ENCODE measurements at regions not wholly inside any gene's neighbourhood (a gene's known extent, or its start where the extent isn't known, plus 50 kb on each side); places are given as distances from the start of the nearest gene placed in this dataset.

DNA sequence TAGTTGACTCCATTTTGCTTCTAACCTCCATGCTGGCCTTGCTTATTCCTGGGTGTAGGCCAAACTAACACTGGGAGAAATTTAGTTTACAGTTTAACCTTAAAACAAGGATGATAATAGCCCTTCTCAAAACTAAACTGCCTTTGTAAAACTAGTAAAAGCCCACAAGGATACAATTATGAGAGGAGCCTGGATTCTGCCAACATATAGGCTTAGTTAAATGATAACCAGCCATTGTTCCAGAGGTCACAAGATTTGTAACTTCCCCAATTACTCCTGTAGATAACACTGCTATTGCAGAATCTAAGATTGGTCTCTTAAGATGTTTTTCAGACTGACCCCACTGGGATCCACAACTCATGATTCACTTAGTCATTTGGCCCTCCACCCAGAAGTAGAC, 2300.3 kb upstream of the C9orf72 start:
- Mint-ChIP-seq H3K4me1 (ENCODE audit: low read depth, unreplicated experiment) (no peaks in the 10 kb centered on the region), H3K36me3 (ENCODE audit: insufficient read depth, unreplicated experiment) (no peaks in the 10 kb centered on the region), H3K9me3 (ENCODE audit: unreplicated experiment) (no peaks in the 10 kb centered on the region), H3K27me3 (ENCODE audit: insufficient read depth, unreplicated experiment) (no peaks in the 10 kb centered on the region), H3K4me3 (ENCODE audit: unreplicated experiment) (no peak overlapping the region), H3K27ac (ENCODE audit: unreplicated experiment) (no peak overlapping the region)
- no TSS peak for BruUV-seq (replicated peaks)
- H3K36me3 ChIP-seq (ENCODE audit: control insufficient read depth, insufficient read depth, low read length): no peaks in the 10 kb centered on the region
- intact Hi-C loops (cut with micrococcal nuclease; ENCODE audit: unreplicated experiment): no loop called here
- no peak overlapping the region for H3K4me3 ChIP-seq (ENCODE audit: low read depth, low read length)
- TF ChIP-seq, protein P1, sequence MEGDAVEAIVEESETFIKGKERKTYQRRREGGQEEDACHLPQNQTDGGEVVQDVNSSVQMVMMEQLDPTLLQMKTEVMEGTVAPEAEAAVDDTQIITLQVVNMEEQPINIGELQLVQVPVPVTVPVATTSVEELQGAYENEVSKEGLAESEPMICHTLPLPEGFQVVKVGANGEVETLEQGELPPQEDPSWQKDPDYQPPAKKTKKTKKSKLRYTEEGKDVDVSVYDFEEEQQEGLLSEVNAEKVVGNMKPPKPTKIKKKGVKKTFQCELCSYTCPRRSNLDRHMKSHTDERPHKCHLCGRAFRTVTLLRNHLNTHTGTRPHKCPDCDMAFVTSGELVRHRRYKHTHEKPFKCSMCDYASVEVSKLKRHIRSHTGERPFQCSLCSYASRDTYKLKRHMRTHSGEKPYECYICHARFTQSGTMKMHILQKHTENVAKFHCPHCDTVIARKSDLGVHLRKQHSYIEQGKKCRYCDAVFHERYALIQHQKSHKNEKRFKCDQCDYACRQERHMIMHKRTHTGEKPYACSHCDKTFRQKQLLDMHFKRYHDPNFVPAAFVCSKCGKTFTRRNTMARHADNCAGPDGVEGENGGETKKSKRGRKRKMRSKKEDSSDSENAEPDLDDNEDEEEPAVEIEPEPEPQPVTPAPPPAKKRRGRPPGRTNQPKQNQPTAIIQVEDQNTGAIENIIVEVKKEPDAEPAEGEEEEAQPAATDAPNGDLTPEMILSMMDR (IDR thresholded peaks at IDR 0.05; ENCODE audit: insufficient read depth in 1 of 2, low read depth in 1 of 2, low read length in 1 of 2, severe bottlenecking in 1 of 2, unreplicated experiment in 1 of 2): no peak
- POLR2A ChIA-PET: no interaction called here
- CTCF ChIA-PET: no interaction called here
- H3K9me3 ChIP-seq: no peaks in the 10 kb centered on the region
- H3K27me3 ChIP-seq (replicated peaks; ENCODE audit: control insufficient read depth, insufficient read depth, low read length): no peaks in the 10 kb centered on the region
- no peaks in the 10 kb centered on the region for H3K4me1 ChIP-seq
- DNase-seq: no peak

DNA sequence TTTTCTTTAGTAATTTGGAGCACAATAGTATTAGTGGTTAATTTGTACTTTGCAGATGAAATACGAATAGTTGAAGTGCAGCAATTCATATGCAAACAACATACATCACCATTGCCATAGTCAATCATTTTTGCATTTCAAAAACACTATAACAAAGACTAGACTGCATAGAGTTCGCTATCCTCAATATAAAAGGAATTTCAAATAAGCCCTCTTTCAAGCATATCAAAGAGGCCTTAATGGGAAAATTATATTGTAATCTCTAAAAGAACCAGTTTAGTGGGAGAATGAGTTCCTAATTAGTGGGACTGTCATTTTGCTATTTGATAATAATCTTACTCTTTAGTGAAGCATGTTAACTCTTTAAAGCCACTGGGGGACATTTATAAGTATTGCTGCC, 2302.3 kb upstream of the C9orf72 start:
- H3K36me3 Mint-ChIP-seq (ENCODE audit: insufficient read depth, unreplicated experiment): no peaks in the 10 kb centered on the region
- BruUV-seq (replicated peaks): no TSS peak
- no peak overlapping the region for H3K27ac Mint-ChIP-seq (ENCODE audit: unreplicated experiment)
- TF ChIP-seq, protein P1 (IDR thresholded peaks at IDR 0.05; ENCODE audit: insufficient read depth in 1 of 2, low read depth in 1 of 2, low read length in 1 of 2, severe bottlenecking in 1 of 2, unreplicated experiment in 1 of 2): no peak
- CTCF ChIA-PET: no interaction called here
- POLR2A ChIA-PET: no interaction called here
- intact Hi-C loops (cut with micrococcal nuclease; ENCODE audit: unreplicated experiment): no loop called here
- H3K4me1 Mint-ChIP-seq (ENCODE audit: low read depth, unreplicated experiment): no peaks in the 10 kb centered on the region
- Histone ChIP-seq H3K27me3 (replicated peaks; ENCODE audit: control insufficient read depth, insufficient read depth, low read length) (no peaks in the 10 kb centered on the region), H3K4me3 (ENCODE audit: low read depth, low read length) (no peak overlapping the region), H3K36me3 (ENCODE audit: control insufficient read depth, insufficient read depth, low read length) (no peaks in the 10 kb centered on the region), H3K4me1 (no peaks in the 10 kb centered on the region), H3K9me3 (no peaks in the 10 kb centered on the region)
- H3K27me3 Mint-ChIP-seq (ENCODE audit: insufficient read depth, unreplicated experiment): no peaks in the 10 kb centered on the region
- H3K9me3 Mint-ChIP-seq (ENCODE audit: unreplicated experiment): no peaks in the 10 kb centered on the region
- DNase-seq: no peak
- no peak overlapping the region for H3K4me3 Mint-ChIP-seq (ENCODE audit: unreplicated experiment)

DNA sequence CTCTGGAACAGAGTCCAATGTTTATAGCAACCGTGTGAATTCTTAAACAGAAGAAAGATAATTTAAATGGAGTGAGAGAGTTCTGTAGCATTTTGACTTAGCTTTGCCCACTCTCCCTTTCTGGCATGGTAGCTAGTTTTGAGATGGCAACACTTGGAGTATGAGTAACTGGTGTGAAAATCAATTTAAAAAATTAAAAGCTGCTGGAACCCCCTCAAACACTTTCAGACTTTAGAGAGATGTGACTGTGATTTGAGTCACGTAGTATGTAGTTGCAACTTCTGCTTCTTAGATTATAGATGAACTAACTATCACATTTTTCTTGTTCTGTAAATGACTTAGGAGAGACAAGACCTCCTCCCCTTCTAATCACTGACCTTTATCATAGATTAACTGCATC, 2309.5 kb upstream of the C9orf72 start:
- TF ChIP-seq, protein P1 (IDR thresholded peaks at IDR 0.05; ENCODE audit: insufficient read depth in 1 of 2, low read depth in 1 of 2, low read length in 1 of 2, severe bottlenecking in 1 of 2, unreplicated experiment in 1 of 2): no peak
- Mint-ChIP-seq H3K27me3 (ENCODE audit: insufficient read depth, unreplicated experiment) (no peaks in the 10 kb centered on the region), H3K4me3 (ENCODE audit: unreplicated experiment) (no peak overlapping the region), H3K36me3 (ENCODE audit: insufficient read depth, unreplicated experiment) (no peaks in the 10 kb centered on the region), H3K4me1 (ENCODE audit: low read depth, unreplicated experiment) (no peaks in the 10 kb centered on the region), H3K27ac (ENCODE audit: unreplicated experiment) (no peak overlapping the region), H3K9me3 (ENCODE audit: unreplicated experiment) (no peaks in the 10 kb centered on the region)
- DNase-seq: no peak
- no peak overlapping the region for H3K4me3 ChIP-seq (ENCODE audit: low read depth, low read length)
- no peaks in the 10 kb centered on the region for H3K27me3 ChIP-seq (replicated peaks; ENCODE audit: control insufficient read depth, insufficient read depth, low read length)
- ChIA-PET POLR2A (no interaction called here), CTCF (no interaction called here)
- no peaks in the 10 kb centered on the region for H3K4me1 ChIP-seq
- H3K36me3 ChIP-seq (ENCODE audit: control insufficient read depth, insufficient read depth, low read length): no peaks in the 10 kb centered on the region
- intact Hi-C loops (cut with micrococcal nuclease; ENCODE audit: unreplicated experiment): no loop called here
- H3K9me3 ChIP-seq: no peaks in the 10 kb centered on the region
- BruUV-seq (replicated peaks): no TSS peak
